Type B pancreatic cell (in vitro differentiated cells): ENCODE measurements at regions not wholly inside any gene's neighbourhood (a gene's known extent, or its start where the extent isn't known, plus 50 kb on each side); places are given as distances from the start of the nearest gene placed in this dataset.

ENCODE experiments used
- DNase-seq: peaks from one replicate; pipeline ENCODE4 v3.0.0; 2021; ENCODE audit warnings: mixed read lengths; ENCODE audit not compliant: unreplicated experiment; ENCODE audit errors: extremely low spot score
- H3K27ac Mint-ChIP-seq: 2 replicates; pipeline ENCODE4 v1.8.0; 2021; ENCODE audit warnings: mild to moderate bottlenecking, mixed read lengths
- H3K27me3 Mint-ChIP-seq: 2 replicates; pipeline ENCODE4 v1.8.0; 2021; ENCODE audit warnings: mixed read lengths
- H3K36me3 Mint-ChIP-seq: 2 replicates; pipeline ENCODE4 v1.8.0; 2021; ENCODE audit warnings: mixed read lengths
- H3K4me1 Mint-ChIP-seq: one replicate; pipeline ENCODE4 v1.8.0; 2021; ENCODE audit warnings: mixed read lengths; ENCODE audit not compliant: unreplicated experiment
- H3K4me3 Mint-ChIP-seq: 2 replicates; pipeline ENCODE4 v1.8.0; 2021; ENCODE audit warnings: mild to moderate bottlenecking, mixed read lengths
- H3K9me3 Mint-ChIP-seq: 2 replicates; pipeline ENCODE4 v1.8.0; 2021; ENCODE audit warnings: mixed read lengths
- TF ChIP-seq, protein P1 (sequence below): fragments of 200-600 bp; sonication (generic); conservative IDR thresholded peaks from 2 replicates; pipeline ENCODE4 v1.5.0; 2021; ENCODE audit warnings: antibody characterized with exemption, mild to moderate bottlenecking

DNA sequence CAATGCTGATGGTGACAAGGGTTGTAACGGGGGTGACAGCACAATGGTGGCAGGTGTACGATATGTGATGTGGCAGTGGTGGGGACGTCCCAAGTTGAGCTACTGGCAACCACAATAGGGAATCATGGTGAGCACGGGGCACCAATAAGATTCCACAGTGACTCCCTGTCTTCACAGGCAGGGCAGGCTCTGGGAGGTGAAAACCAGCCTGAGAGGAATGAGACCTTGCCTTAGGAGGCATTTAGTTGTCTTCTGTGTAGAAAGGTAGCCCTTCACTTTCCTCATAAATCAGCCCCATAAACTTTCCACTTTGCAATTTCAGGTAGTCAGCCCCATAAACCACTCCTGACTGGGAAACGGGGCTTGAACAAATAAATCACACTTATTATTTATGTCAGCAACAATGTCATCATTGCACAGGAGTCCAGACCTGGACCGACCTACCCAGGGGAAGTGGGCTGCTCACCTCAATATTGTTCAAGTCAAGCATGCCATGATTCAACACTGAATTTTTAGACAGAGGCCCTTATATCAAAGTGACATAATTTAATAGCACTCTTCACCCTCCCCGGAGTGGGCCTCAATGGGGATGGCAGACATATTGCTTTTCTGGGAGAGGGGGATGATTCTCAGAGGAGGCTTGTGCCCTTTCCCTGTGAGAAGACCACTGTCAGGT is 150.8 kb downstream of the CDC5L start:
- no peaks in the 10 kb centered on the region for H3K36me3 Mint-ChIP-seq
- H3K27ac Mint-ChIP-seq = no peak overlapping the region
- peaks cover 15% of the 10 kb centered on the region for H3K4me1 Mint-ChIP-seq

DNA sequence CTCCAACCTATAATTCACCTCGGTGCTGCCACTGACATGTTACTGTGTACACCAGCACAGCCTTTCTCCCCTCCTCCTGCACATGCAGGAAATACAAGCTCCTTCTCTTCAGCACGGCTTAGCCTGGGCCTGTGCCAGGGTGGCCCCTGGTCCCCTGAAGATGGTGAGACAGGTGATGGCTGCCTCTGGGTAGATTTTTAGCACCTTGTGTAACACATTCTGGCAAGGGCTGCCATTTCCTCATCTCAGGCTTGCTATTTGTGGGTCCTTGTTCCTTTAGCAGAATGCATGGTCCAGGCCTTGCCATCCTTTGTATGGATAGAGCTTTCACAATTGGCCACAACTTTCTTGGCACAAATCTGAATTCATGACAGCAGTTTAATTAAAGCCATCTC is 151.3 kb downstream of the CDC5L start:
- Mint-ChIP-seq H3K4me1 (peaks cover 15% of the 10 kb centered on the region), H3K4me3 (no peak overlapping the region), H3K27ac (no peak overlapping the region), H3K9me3 (no peaks in the 10 kb centered on the region), H3K36me3 (no peaks in the 10 kb centered on the region), H3K27me3 (peaks cover 12% of the 10 kb centered on the region)
- TF ChIP-seq, protein P1, sequence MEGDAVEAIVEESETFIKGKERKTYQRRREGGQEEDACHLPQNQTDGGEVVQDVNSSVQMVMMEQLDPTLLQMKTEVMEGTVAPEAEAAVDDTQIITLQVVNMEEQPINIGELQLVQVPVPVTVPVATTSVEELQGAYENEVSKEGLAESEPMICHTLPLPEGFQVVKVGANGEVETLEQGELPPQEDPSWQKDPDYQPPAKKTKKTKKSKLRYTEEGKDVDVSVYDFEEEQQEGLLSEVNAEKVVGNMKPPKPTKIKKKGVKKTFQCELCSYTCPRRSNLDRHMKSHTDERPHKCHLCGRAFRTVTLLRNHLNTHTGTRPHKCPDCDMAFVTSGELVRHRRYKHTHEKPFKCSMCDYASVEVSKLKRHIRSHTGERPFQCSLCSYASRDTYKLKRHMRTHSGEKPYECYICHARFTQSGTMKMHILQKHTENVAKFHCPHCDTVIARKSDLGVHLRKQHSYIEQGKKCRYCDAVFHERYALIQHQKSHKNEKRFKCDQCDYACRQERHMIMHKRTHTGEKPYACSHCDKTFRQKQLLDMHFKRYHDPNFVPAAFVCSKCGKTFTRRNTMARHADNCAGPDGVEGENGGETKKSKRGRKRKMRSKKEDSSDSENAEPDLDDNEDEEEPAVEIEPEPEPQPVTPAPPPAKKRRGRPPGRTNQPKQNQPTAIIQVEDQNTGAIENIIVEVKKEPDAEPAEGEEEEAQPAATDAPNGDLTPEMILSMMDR = no peak
- peak; percentile 59 for DNase-seq

More for the DNA sequence above, 150.8 kb downstream of the CDC5L start:
- no peak overlapping the region for H3K4me3 Mint-ChIP-seq
- no peak for DNase-seq
- H3K27me3 Mint-ChIP-seq = peaks cover 12% of the 10 kb centered on the region
- TF ChIP-seq, protein P1 = no peak
- H3K9me3 Mint-ChIP-seq = no peaks in the 10 kb centered on the region

- no peak overlapping the region for H3K27ac Mint-ChIP-seq
- no peaks in the 10 kb centered on the region for H3K9me3 Mint-ChIP-seq
- TF ChIP-seq, protein P1 = no peak
- H3K4me1 Mint-ChIP-seq = peaks cover 15% of the 10 kb centered on the region
- H3K4me3 Mint-ChIP-seq = no peak overlapping the region
- peaks cover 19% of the 10 kb centered on the region for H3K27me3 Mint-ChIP-seq
- no peaks in the 10 kb centered on the region for H3K36me3 Mint-ChIP-seq
- no peak for DNase-seq
These were observed 152.3 kb downstream of the CDC5L start for GRCh38 chr6:44539701-44540355.

DNA sequence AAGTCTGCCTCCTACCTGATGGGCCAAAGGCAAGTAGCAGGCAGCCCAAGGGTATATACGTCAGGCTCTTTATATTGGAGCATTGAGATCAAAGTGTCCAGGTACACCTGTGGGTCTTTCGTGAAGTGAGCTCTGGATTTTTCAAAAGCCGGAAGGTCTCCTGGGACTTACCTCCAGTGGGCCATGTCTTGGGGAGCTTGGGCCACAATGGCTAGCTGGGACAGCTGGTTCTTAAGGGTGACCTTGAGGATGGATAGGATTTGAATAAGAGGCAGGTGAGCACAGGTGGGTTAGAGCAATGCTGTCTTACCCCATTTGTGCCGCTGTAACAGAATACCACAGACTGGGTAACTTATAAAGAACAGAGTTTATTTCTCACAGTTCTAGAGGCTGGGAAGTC is 153.4 kb downstream of the CDC5L start:
- no peaks in the 10 kb centered on the region for H3K9me3 Mint-ChIP-seq
- TF ChIP-seq, protein P1 = no peak
- no peak overlapping the region for H3K27ac Mint-ChIP-seq
- no peak overlapping the region for H3K4me3 Mint-ChIP-seq
- peaks cover 25% of the 10 kb centered on the region for H3K27me3 Mint-ChIP-seq
- peak; percentile 29 for DNase-seq
- H3K36me3 Mint-ChIP-seq = no peaks in the 10 kb centered on the region
- H3K4me1 Mint-ChIP-seq = peaks cover 15% of the 10 kb centered on the region

DNA sequence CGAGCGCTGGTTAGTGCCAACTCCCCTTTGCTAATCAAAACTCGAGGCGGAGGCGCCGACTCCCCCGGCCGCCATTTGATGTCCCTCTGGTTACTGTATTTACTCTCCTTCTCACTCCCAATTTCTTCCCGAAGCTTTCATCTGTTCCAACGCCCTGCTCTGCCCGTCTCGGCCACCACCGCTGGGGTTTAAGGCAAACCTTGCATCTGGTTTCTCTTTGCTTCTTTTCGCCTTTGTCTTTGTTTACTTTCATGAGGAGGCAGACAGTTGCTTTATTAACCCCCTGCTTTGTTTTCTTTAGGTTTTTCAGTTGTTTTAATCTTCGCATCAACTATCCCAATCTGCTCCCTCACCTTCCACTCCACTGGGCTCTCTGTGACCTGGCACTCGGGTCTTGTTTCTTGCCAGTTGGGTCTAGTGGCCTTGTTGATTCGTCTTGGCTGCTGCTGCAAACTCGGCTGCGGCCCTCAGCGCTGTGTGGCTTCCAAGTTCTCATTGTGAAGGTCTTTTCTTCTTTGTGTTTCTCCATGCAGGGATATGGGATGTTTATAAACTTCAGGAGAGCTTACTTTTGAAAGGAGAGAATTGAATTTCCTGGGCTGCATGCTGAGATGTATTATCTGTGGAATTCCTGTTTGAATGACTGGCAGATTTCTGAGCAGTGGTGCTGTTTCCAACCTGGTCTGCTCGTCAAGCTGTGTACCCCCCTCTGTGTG is 155.1 kb downstream of the CDC5L start:
- Mint-ChIP-seq H3K27me3 (peaks cover 30% of the 10 kb centered on the region), H3K4me3 (peak overlapping the region; percentile 15), H3K27ac (peak overlapping the region; percentile 20), H3K36me3 (no peaks in the 10 kb centered on the region), H3K9me3 (no peaks in the 10 kb centered on the region), H3K4me1 (peaks cover 15% of the 10 kb centered on the region)
- TF ChIP-seq, protein P1 = no peak
- DNase-seq = no peak
